ENCODE measurements at regions not wholly inside any gene's neighbourhood (a gene's known extent, or its start where the extent isn't known, plus 50 kb on each side); places are given as distances from the start of the nearest gene placed in this dataset.

GRCh38 chr1:55916907-55917306 lies 662.5 kb downstream of the PLPP3 start:
- Histone ChIP-seq H3K36me3 (no peaks in the 10 kb centered on the region), H3K27me3 (replicated peaks in 1 of 7) (no peaks in the 10 kb centered on the region), H3K9me3 (peaks cover 0 to 15% (median 5%) of the 10 kb centered on the region in 8 donors), H3K4me3 (no peak overlapping the region), H3K27ac (no peak overlapping the region), H3K4me1 (no peaks in the 10 kb centered on the region)
- no peak for DNase-seq
- TF ChIP-seq POLR2AphosphoS5 (IDR thresholded peaks at IDR 0.05) (no peak), POLR2A (IDR thresholded peaks at IDR 0.05) (no peak), CTCF (IDR thresholded peaks at IDR 0.05 in 8 of 11, conservative IDR thresholded peaks at IDR 0.05 in 3 of 11) (no peak)
- intact Hi-C loops (cut with DNase I; ENCODE audit: low total_unique reads): no loop called here
- WGBS, 5 donors: 80 to 94% (median 87%) methylated on average over 3 of the region's 3 CpGs

DNA sequence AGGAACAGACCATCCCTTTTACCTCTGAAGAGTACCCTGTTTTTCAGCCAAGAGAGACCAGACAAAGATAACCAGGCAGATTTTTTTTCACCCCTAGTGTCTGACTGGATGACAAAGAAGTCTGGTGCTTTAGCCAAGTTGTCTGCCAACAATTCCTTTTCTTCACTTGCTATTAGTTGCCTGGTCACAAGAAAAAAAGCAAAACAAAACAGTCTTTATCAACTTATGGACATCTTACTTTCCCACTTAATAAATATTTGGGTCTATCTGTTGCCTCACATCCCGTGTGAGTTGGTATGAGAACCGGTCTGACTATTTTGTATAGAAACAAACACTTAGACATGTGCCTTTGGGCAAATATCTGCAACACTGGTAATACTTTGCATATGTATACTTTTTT lies 662.9 kb downstream of the PLPP3 start:
- Histone ChIP-seq H3K4me3 (no peak overlapping the region), H3K9me3 (peaks cover 0 to 15% (median 5%) of the 10 kb centered on the region in 8 donors), H3K27me3 (replicated peaks in 1 of 7) (no peaks in the 10 kb centered on the region), H3K36me3 (no peaks in the 10 kb centered on the region), H3K4me1 (no peaks in the 10 kb centered on the region), H3K27ac (no peak overlapping the region)
- 85 to 92% (median 88%) methylated on average over 2 of the region's 2 CpGs for WGBS, 5 donors
- intact Hi-C loops (cut with DNase I; ENCODE audit: low total_unique reads): no loop called here
- DNase-seq: no peak
- TF ChIP-seq CTCF (IDR thresholded peaks at IDR 0.05 in 8 of 11, conservative IDR thresholded peaks at IDR 0.05 in 3 of 11) (no peak), POLR2A (IDR thresholded peaks at IDR 0.05) (no peak), POLR2AphosphoS5 (IDR thresholded peaks at IDR 0.05) (no peak)

DNA sequence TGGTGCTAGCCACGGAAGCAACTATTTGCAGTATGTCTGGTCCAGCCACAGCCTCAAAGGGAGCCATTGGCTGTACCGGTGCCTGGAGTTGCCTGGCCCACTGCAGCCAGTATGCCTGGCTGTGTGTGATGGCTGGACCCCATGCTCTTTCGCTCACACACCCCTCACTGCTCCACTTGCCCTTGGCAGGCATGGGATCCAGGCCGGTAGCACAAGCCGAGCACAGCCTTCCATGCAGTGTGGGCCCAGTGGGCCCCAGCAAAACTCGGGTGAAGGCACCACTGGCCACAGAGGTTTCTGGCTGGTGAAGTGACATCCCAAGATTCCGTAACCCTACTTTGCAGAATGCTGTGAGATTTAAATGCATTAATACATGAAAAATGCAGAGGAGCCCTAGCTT lies 665.8 kb downstream of the PLPP3 start:
- TF ChIP-seq POLR2AphosphoS5 (IDR thresholded peaks at IDR 0.05) (no peak), CTCF (IDR thresholded peaks at IDR 0.05 in 8 of 11, conservative IDR thresholded peaks at IDR 0.05 in 3 of 11) (no peak), POLR2A (IDR thresholded peaks at IDR 0.05) (no peak)
- Histone ChIP-seq H3K27me3 (replicated peaks in 1 of 7) (no peaks in the 10 kb centered on the region), H3K36me3 (no peaks in the 10 kb centered on the region), H3K4me1 (no peaks in the 10 kb centered on the region), H3K27ac (no peak overlapping the region), H3K4me3 (no peak overlapping the region), H3K9me3 (peaks cover 0 to 15% (median 5%) of the 10 kb centered on the region in 8 donors)
- intact Hi-C loops (cut with DNase I; ENCODE audit: low total_unique reads): no loop called here
- WGBS, 5 donors: 90 to 93% (median 91%) methylated on average over 6 to 7 of the region's 7 CpGs
- DNase-seq: no peak

DNA sequence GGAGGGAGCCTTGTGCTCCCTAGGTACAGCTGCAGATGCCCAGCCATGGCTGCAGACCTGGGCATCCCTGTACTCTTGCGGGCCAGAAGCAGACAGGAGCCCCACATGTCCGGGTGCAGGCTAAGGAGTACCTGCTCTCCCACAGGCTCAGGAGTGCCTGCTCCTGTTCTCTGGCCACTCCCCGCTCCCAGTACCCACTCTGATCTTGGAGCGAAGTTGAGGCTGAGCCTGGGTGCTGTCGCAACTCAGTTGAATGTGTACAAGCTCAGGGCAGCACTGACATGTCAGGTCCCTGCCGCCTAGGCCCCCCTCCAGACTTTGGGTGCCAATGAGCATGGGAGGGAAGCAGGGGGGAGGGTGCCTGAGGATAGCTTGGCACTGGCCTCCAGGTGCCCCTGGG lies 666.9 kb downstream of the PLPP3 start:
- TF ChIP-seq POLR2A (IDR thresholded peaks at IDR 0.05): no peak
- TF ChIP-seq CTCF (IDR thresholded peaks at IDR 0.05 in 8 of 11, conservative IDR thresholded peaks at IDR 0.05 in 3 of 11): no peak
- TF ChIP-seq POLR2AphosphoS5 (IDR thresholded peaks at IDR 0.05): no peak
- Histone ChIP-seq H3K4me1 (no peaks in the 10 kb centered on the region), H3K9me3 (peaks cover 0 to 15% (median 5%) of the 10 kb centered on the region in 8 donors), H3K36me3 (no peaks in the 10 kb centered on the region), H3K27me3 (replicated peaks in 1 of 7) (no peaks in the 10 kb centered on the region), H3K4me3 (no peak overlapping the region), H3K27ac (no peak overlapping the region)
- WGBS, 5 donors: 92 to 94% (median 93%) methylated on average over 3 to 6 of the region's 6 CpGs
- intact Hi-C loops (cut with DNase I; ENCODE audit: low total_unique reads): no loop called here
- no peak for DNase-seq
